SK-N-SH (cell line): ENCODE measurements at regions not wholly inside any gene's neighbourhood (a gene's known extent, or its start where the extent isn't known, plus 50 kb on each side); places are given as distances from the start of the nearest gene placed in this dataset.

Experiments used
- CTCF ChIA-PET: fragments of 300-600, 350-600 bp; formaldehyde crosslinking; extraction: SDS; loops from one replicate; lab custom pipeline; 2021; lab: Yijun Ruan, JAX
- POLR2A ChIA-PET: fragments of 350-600 bp; sonication (Branson Sonifier 250); formaldehyde crosslinking; extraction: SDS; loops from one replicate; lab custom pipeline; 2020; ENCODE audit warnings: antibody characterized with exemption, inconsistent platforms; lab: Yijun Ruan, JAX
- DNase-seq: peaks from one replicate; pipeline ENCODE4 v3.0.0; 2012
- H2AFZ ChIP-seq: fragments of 200-600 bp; sonication (generic); 2 replicates; pipeline ENCODE4 v1.8.1; 2016; ENCODE audit warnings: antibody characterized with exemption, mild to moderate bottlenecking, low read depth
- H3F3A ChIP-seq: fragments of 200-600 bp; sonication (generic); replicated peaks from 2 replicates; pipeline ENCODE3; 2016; ENCODE audit warnings: antibody characterized with exemption, mild to moderate bottlenecking; ENCODE audit not compliant: insufficient read depth
- H3K27ac ChIP-seq, 2 experiments: fragments of 200-500 bp in 1 of 2; fragments of 200-600 bp in 1 of 2; sonication (Bioruptor generic) in 1 of 2; sonication (generic), shearing (Covaris generic) in 1 of 2; 2 replicates each; pipeline versions ENCODE4 v1.5.1 to v1.6.1; 2014 to 2016; ENCODE audit warnings: low read depth in 2 of 2, inconsistent platforms in 1 of 2, low read length in 1 of 2, mild to moderate bottlenecking in 1 of 2, mixed read lengths in 1 of 2
- H3K27me3 ChIP-seq: fragments of 200-600 bp; sonication (generic), shearing (Covaris generic); 2 replicates; pipeline ENCODE4 v1.6.1; 2016; ENCODE audit warnings: mixed run types; ENCODE audit not compliant: insufficient read depth
- H3K36me3 ChIP-seq, 2 experiments: fragments of 200-500 bp in 1 of 2; fragments of 200-600 bp in 1 of 2; sonication (Bioruptor generic) in 1 of 2; sonication (generic) in 1 of 2; replicated peaks in 1 of 2; 2 replicates each; pipeline versions ENCODE3 to v1.5.1; 2014 to 2016; ENCODE audit warnings: low read length in 1 of 2, mild to moderate bottlenecking in 1 of 2; ENCODE audit not compliant: insufficient read depth in 2 of 2, control insufficient read depth in 1 of 2
- H3K4me1 ChIP-seq, 2 experiments: fragments of 200-500 bp in 1 of 2; fragments of 200-600 bp in 1 of 2; sonication (Bioruptor generic) in 1 of 2; sonication (generic), shearing (Covaris generic) in 1 of 2; 2 replicates each; pipeline versions ENCODE4 v1.5.1 to v1.6.1; 2014 to 2016; ENCODE audit warnings: low read depth in 1 of 2, low read length in 1 of 2, mixed run types in 1 of 2; ENCODE audit not compliant: insufficient read depth in 2 of 2, control insufficient read depth in 1 of 2
- H3K4me2 ChIP-seq: fragments of 200-600 bp; sonication (generic), shearing (Covaris generic); 2 replicates; pipeline ENCODE4 v1.6.1; 2017; ENCODE audit warnings: mixed run types
- H3K4me3 ChIP-seq, 2 experiments: fragments of 200-500 bp in 1 of 2; fragments of 200-600 bp in 1 of 2; sonication (Bioruptor generic) in 1 of 2; sonication (generic), shearing (Covaris generic) in 1 of 2; 2 replicates each; pipeline versions ENCODE4 v1.5.1 to v1.8.1; 2014 to 2016; ENCODE audit warnings: low read depth in 2 of 2, inconsistent platforms in 1 of 2, low read length in 1 of 2, mild to moderate bottlenecking in 1 of 2, mixed read lengths in 1 of 2, moderate library complexity in 1 of 2
- H3K79me2 ChIP-seq: fragments of 200-600 bp; sonication (generic); 2 replicates; pipeline ENCODE4 v1.8.1; 2017; ENCODE audit warnings: mild to moderate bottlenecking; ENCODE audit not compliant: insufficient read depth
- H3K9ac ChIP-seq: fragments of 200-600 bp; sonication (generic); 2 replicates; pipeline ENCODE4 v1.6.1; 2017; ENCODE audit warnings: mixed run types
- H3K9me2 ChIP-seq: fragments of 200-600 bp; sonication (generic); 2 replicates; pipeline ENCODE4 v1.6.1; 2017; ENCODE audit warnings: mixed run types
- H3K9me3 ChIP-seq: fragments of 200-600 bp; sonication (generic); 2 replicates; pipeline ENCODE4 v1.6.1; 2017; ENCODE audit warnings: mixed run types, mild to moderate bottlenecking, moderate library complexity
- H4K20me1 ChIP-seq: fragments of 200-600 bp; sonication (generic); 2 replicates; pipeline ENCODE4 v1.6.1; 2017; ENCODE audit warnings: mild to moderate bottlenecking, mixed run types; ENCODE audit not compliant: insufficient read depth
- CTCF ChIP-seq: fragments of 200-600 bp; sonication (generic); IDR thresholded peaks from 2 replicates; pipeline ENCODE4 v1.6.1; 2017; ENCODE audit warnings: antibody characterized with exemption, mild to moderate bottlenecking, moderate library complexity
- ELF1 ChIP-seq: IDR thresholded peaks from 2 replicates; pipeline ENCODE4 v1.4.0; 2012
- EP300 ChIP-seq, 2 experiments: IDR thresholded peaks; 2 replicates each; pipeline versions ENCODE4 v1.4.0 to v1.6.1; 2012; ENCODE audit warnings: borderline replicate concordance in 1 of 2, low read depth in 1 of 2, low read length in 1 of 2
- EZH2phosphoT487 ChIP-seq: fragments of 200-600 bp; sonication (generic); IDR thresholded peaks from 2 replicates; pipeline ENCODE4 v1.6.1; 2017; ENCODE audit warnings: low read depth, mixed run types, mild to moderate bottlenecking, antibody characterized with exemption, moderate library complexity, borderline replicate concordance
- FOXJ3 ChIP-seq: sonication (generic); formaldehyde crosslinking; IDR thresholded peaks from 2 replicates; pipeline ENCODE4 v1.5.1; 2020; ENCODE audit warnings: mild to moderate bottlenecking, missing genetic modification reagents
- GATA2 ChIP-seq: sonication (generic); formaldehyde crosslinking; IDR thresholded peaks from 2 replicates; pipeline ENCODE4 v1.5.0; 2020; ENCODE audit warnings: mild to moderate bottlenecking, missing genetic modification reagents
- JUND ChIP-seq: IDR thresholded peaks from 2 replicates; pipeline ENCODE4 v1.4.0; 2012
- MEF2A ChIP-seq: IDR thresholded peaks from 2 replicates; pipeline ENCODE4 v1.4.0; 2012; ENCODE audit warnings: low read depth, borderline replicate concordance
- MXI1 ChIP-seq: IDR thresholded peaks from 2 replicates; pipeline ENCODE4 v1.6.1; 2012; ENCODE audit warnings: mild to moderate bottlenecking, low read depth, low read length, improper control_type of control experiment
- RAD21 ChIP-seq: IDR thresholded peaks from 2 replicates; pipeline ENCODE4 v1.6.1; 2012; ENCODE audit warnings: mild to moderate bottlenecking, low read length
- RCOR1 ChIP-seq: fragments of 150-350 bp; IDR thresholded peaks from 2 replicates; pipeline ENCODE4 v1.6.1; 2017; ENCODE audit warnings: antibody characterized with exemption, low read length
- RXRA ChIP-seq: IDR thresholded peaks from 2 replicates; pipeline ENCODE4 v1.4.0; 2012; ENCODE audit warnings: low read depth, mild to moderate bottlenecking, borderline replicate concordance
- SIN3A ChIP-seq: IDR thresholded peaks from 2 replicates; pipeline ENCODE4 v1.6.1; 2012; ENCODE audit warnings: low read depth, mild to moderate bottlenecking, low read length, moderate library complexity, borderline replicate concordance
- TAF1 ChIP-seq: IDR thresholded peaks from 2 replicates; pipeline ENCODE4 v1.6.1; 2012; ENCODE audit warnings: low read depth, mild to moderate bottlenecking, low read length, moderate library complexity, borderline replicate concordance
- TCF12 ChIP-seq: IDR thresholded peaks from 2 replicates; pipeline ENCODE4 v1.4.0; 2012
- USF2 ChIP-seq: fragments of 150-350 bp; IDR thresholded peaks from 2 replicates; pipeline ENCODE4 v1.6.1; 2017; ENCODE audit warnings: antibody characterized with exemption, low read length, low read depth, borderline replicate concordance
- ZBTB33 ChIP-seq: IDR thresholded peaks from 2 replicates; pipeline ENCODE4 v1.4.0; 2012; ENCODE audit warnings: low read depth, borderline replicate concordance
- WGBS: methylation state at CpG from one replicate; pipeline ENCODE4 v1.1.6; 2017; ENCODE audit warnings: low lambda C conversion rate; 5-methylcytosine and 5-hydroxymethylcytosine counted together
- TF ChIP-seq, protein P1 (sequence below): IDR thresholded peaks from 2 replicates; pipeline ENCODE4 v1.4.0; 2012; ENCODE audit warnings: low read depth, borderline replicate concordance
- TF ChIP-seq, protein P2 (sequence below): IDR thresholded peaks from 2 replicates; pipeline ENCODE4 v1.6.1; 2012; ENCODE audit warnings: mild to moderate bottlenecking, low read depth, low read length, moderate library complexity

- Histone ChIP-seq H3F3A (no peaks in the 10 kb centered on the region), H3K36me3 (no peaks in the 10 kb centered on the region), H4K20me1 (no peaks in the 10 kb centered on the region), H3K4me1 (peaks cover 0 to 24% of the 10 kb centered on the region in 2 experiments; a peak in 2 of 4 replicates)
- POLR2A ChIA-PET: interaction anchor here (0.6 kb wide), 1 partner anchor 88 kb away, joined by 3 read pairs; no protein-coding TSS in a partner anchor
- TF ChIP-seq RCOR1 (peak; percentile 67), TAF1 (no peak), FOXJ3 (CRISPR knock-in tag) (peak; percentile 74), SIN3A (no peak), MXI1 (peak; percentile 53; the same call in 1 of the 2 replicates), GATA2 (CRISPR knock-in tag) (peak; percentile 86), RAD21 (peak; percentile 39; the same call in 1 of the 2 replicates), RXRA (no peak), ZBTB33 (no peak), USF2 (no peak), CTCF (no peak), ELF1 (no peak), MEF2A (no peak), JUND (no peak), EP300 (IDR thresholded peaks at IDR 0.05; ENCODE audit: borderline replicate concordance in 1 of 2, low read depth in 1 of 2, low read length in 1 of 2) (peak in 1 of 2 experiments; percentile 89; a peak in 2 of 4 replicates), TCF12 (no peak), EZH2phosphoT487 (no peak)
- TF ChIP-seq, protein P1, sequence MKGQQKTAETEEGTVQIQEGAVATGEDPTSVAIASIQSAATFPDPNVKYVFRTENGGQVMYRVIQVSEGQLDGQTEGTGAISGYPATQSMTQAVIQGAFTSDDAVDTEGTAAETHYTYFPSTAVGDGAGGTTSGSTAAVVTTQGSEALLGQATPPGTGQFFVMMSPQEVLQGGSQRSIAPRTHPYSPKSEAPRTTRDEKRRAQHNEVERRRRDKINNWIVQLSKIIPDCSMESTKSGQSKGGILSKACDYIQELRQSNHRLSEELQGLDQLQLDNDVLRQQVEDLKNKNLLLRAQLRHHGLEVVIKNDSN: no peak
- TF ChIP-seq, protein P2, sequence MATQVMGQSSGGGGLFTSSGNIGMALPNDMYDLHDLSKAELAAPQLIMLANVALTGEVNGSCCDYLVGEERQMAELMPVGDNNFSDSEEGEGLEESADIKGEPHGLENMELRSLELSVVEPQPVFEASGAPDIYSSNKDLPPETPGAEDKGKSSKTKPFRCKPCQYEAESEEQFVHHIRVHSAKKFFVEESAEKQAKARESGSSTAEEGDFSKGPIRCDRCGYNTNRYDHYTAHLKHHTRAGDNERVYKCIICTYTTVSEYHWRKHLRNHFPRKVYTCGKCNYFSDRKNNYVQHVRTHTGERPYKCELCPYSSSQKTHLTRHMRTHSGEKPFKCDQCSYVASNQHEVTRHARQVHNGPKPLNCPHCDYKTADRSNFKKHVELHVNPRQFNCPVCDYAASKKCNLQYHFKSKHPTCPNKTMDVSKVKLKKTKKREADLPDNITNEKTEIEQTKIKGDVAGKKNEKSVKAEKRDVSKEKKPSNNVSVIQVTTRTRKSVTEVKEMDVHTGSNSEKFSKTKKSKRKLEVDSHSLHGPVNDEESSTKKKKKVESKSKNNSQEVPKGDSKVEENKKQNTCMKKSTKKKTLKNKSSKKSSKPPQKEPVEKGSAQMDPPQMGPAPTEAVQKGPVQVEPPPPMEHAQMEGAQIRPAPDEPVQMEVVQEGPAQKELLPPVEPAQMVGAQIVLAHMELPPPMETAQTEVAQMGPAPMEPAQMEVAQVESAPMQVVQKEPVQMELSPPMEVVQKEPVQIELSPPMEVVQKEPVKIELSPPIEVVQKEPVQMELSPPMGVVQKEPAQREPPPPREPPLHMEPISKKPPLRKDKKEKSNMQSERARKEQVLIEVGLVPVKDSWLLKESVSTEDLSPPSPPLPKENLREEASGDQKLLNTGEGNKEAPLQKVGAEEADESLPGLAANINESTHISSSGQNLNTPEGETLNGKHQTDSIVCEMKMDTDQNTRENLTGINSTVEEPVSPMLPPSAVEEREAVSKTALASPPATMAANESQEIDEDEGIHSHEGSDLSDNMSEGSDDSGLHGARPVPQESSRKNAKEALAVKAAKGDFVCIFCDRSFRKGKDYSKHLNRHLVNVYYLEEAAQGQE: no peak
- TF ChIP-seq, all 33 proteins: peak for 6
- H3K27me3 ChIP-seq: no peaks in the 10 kb centered on the region
- H3K9ac ChIP-seq: no peak overlapping the region
- peak overlapping the region in 1 of 2 experiments; percentile 100; a peak in 2 of 4 replicates for H3K27ac ChIP-seq
- CTCF ChIA-PET: interaction anchor here (1.0 to 2.0 kb wide), 6 partner anchors 21 to 133 kb away, joined by 3 to 6 read pairs (median 6); no protein-coding TSS in a partner anchor
- H3K9me2 ChIP-seq: 0 out of 2 replicates have a peak, but pooled peaks cover 2% of the 10 kb centered on the region
- no peaks in the 10 kb centered on the region for H3K79me2 ChIP-seq
- H3K9me3 ChIP-seq: no peaks in the 10 kb centered on the region
- no peak overlapping the region for H3K4me2 ChIP-seq
- H2AFZ ChIP-seq: no peak overlapping the region
- DNase-seq: peak; percentile 45
- peak overlapping the region in 1 of 2 experiments; percentile 28; a peak in 1 of 4 replicates for H3K4me3 ChIP-seq
- WGBS: 21% methylated on average over 9 of the region's 11 CpGs
Measured at GRCh38 chr6:23522792-23523547, 603.0 kb upstream of the NRSN1 start.
